DOHH2 (cell line): ENCODE measurements at regions not wholly inside any gene's neighbourhood (a gene's known extent, or its start where the extent isn't known, plus 50 kb on each side); places are given as distances from the start of the nearest gene placed in this dataset.

ENCODE experiments used
- CTCF ChIP-seq: fragments of 200-600 bp; sonication (generic); IDR thresholded peaks from one replicate; pipeline ENCODE4 v1.5.1; 2014; ENCODE audit warnings: antibody characterized with exemption, mild to moderate bottlenecking, low read depth, low read length; ENCODE audit not compliant: poor library complexity, severe bottlenecking
- EZH2phosphoT487 ChIP-seq: fragments of 200-600 bp; sonication (generic); IDR thresholded peaks from 2 replicates; pipeline ENCODE4 v1.6.1; 2017; ENCODE audit warnings: borderline replicate concordance, mild to moderate bottlenecking, antibody characterized with exemption, low read length, moderate library complexity, mixed read lengths

GRCh38 chr2:341017-341542, 53.2 kb upstream of the ALKAL2 start:
- TF ChIP-seq CTCF (no peak), EZH2phosphoT487 (no peak)
